ENCODE measurements at regions not wholly inside any gene's neighbourhood (a gene's known extent, or its start where the extent isn't known, plus 50 kb on each side); places are given as distances from the start of the nearest gene placed in this dataset.

- no peaks in the 10 kb centered on the region for H3K36me3 ChIP-seq (replicated peaks in 1 of 2; ENCODE audit: control insufficient read depth in 1 of 2, insufficient read depth in 2 of 2, low read length in 2 of 2)
- DNase-seq (ENCODE audit: low spot score) = no peak
- peaks cover 19% of the 10 kb centered on the region for H3K4me1 ChIP-seq (ENCODE audit: insufficient read depth, low read length)
- no peaks in the 10 kb centered on the region for H4K20me1 ChIP-seq (ENCODE audit: insufficient read depth, low read length)
- TF ChIP-seq AFF4 (CRISPR knock-in tag; IDR thresholded peaks at IDR 0.05) (no peak), ZNF556 (CRISPR knock-in tag; IDR thresholded peaks at IDR 0.05; ENCODE audit: borderline replicate concordance) (no peak), RERE (CRISPR knock-in tag; IDR thresholded peaks at IDR 0.05; ENCODE audit: low read depth) (no peak), CHD4 (IDR thresholded peaks at IDR 0.05; ENCODE audit: borderline replicate concordance, low read length) (peak; percentile 88), ZMYM3 (CRISPR knock-in tag; IDR thresholded peaks at IDR 0.05) (peak; percentile 78), ADNP (CRISPR knock-in tag; IDR thresholded peaks at IDR 0.05) (peak; percentile 60; the same call in 1 of the 2 replicates), ZNF629 (CRISPR knock-in tag; conservative IDR thresholded peaks at IDR 0.05) (peak; percentile 94), AHR (CRISPR knock-in tag; IDR thresholded peaks at IDR 0.05) (no peak), POGZ (CRISPR knock-in tag; IDR thresholded peaks at IDR 0.05) (no peak)
- ATAC-seq = no peak
- no peak overlapping the region for H3K27ac ChIP-seq (ENCODE audit: extremely low read length, insufficient read depth, low read length)
- POLR2A ChIA-PET = no interaction called here
- no TSS peak for BruUV-seq (replicated peaks)
- no peak overlapping the region for H3K4me3 ChIP-seq (replicated peaks in 1 of 3; ENCODE audit: insufficient read depth in 1 of 3, low read depth in 2 of 3, low read length in 3 of 3)
- in situ Hi-C loops (cut with HindIII; ENCODE audit: extremely low pct_ligation_motif_present, low pct_unique_long_range_greater_than_20kb) (no loop called here), intact Hi-C loops (cut with micrococcal nuclease; ENCODE audit: unreplicated experiment) (no loop called here)
- 87% methylated on average over 2 of the region's 2 CpGs for WGBS (ENCODE audit: low lambda C conversion rate)
- CTCF ChIA-PET (ENCODE audit: low intra/inter-chr PET ratio, low total read pairs) = no interaction called here
- FAIRE-seq = no peak
- H3K9ac ChIP-seq (ENCODE audit: insufficient read depth, low read depth, low read length) = no peak overlapping the region
- no peaks in the 10 kb centered on the region; a peak in 1 of 5 replicates for H3K27me3 ChIP-seq (ENCODE audit: control insufficient read depth in 1 of 2, insufficient read depth in 2 of 2, low read length in 2 of 2)
- H3K79me2 ChIP-seq (ENCODE audit: insufficient read depth, low read length) = no peaks in the 10 kb centered on the region
- H3K4me2 ChIP-seq (ENCODE audit: low read depth, low read length) = no peak overlapping the region
- H2AFZ ChIP-seq (ENCODE audit: low read length) = no peak overlapping the region
- H3K9me3 ChIP-seq (ENCODE audit: low read length) = no peaks in the 10 kb centered on the region
Measured at GRCh38 chr20:1773816-1774215, 116.2 kb upstream of the SIRPG start.

All from HepG2 (cell line).